ENCODE measurements at regions not wholly inside any gene's neighbourhood (a gene's known extent, or its start where the extent isn't known, plus 50 kb on each side); places are given as distances from the start of the nearest gene placed in this dataset.

- WGBS, 2 donors = 90 to 94% methylated on average over 2 of the region's 2 CpGs
- Histone ChIP-seq H3K27me3 (peaks cover 0 to 5% (median 0%) of the 10 kb centered on the region in 7 donors), H3K4me3 (no peak overlapping the region), H3K4me1 (peaks cover 0 to 13% (median 3%) of the 10 kb centered on the region in 9 donors), H3K27ac (no peak overlapping the region), H3K36me3 (no peaks in the 10 kb centered on the region), H3K9me3 (peaks cover 0 to 4% (median 0%) of the 10 kb centered on the region in 11 donors)
- ATAC-seq (no peak), DNase-seq (no peak)
- no peak for TF ChIP-seq CTCF (IDR thresholded peaks at IDR 0.05)
- intact Hi-C loops (cut with DNase I) = no loop called here
These were observed 90.5 kb upstream of the ABCC4 start for GRCh38 chr13:95391785-95392184.

GRCh38 chr13:95392597-95392996 lies 91.3 kb upstream of the ABCC4 start:
- ATAC-seq = no peak
- Histone ChIP-seq H3K9me3 (peaks cover 0 to 4% (median 0%) of the 10 kb centered on the region in 11 donors), H3K4me3 (no peak overlapping the region), H3K27ac (no peak overlapping the region), H3K36me3 (no peaks in the 10 kb centered on the region), H3K27me3 (peaks cover 0 to 5% (median 0%) of the 10 kb centered on the region in 7 donors), H3K4me1 (peaks cover 0 to 12% (median 2%) of the 10 kb centered on the region in 9 donors)
- 93% methylated on average over 3 of the region's 3 CpGs for WGBS, 2 donors
- intact Hi-C loops (cut with DNase I) = no loop called here
- DNase-seq = no peak
- no peak for TF ChIP-seq CTCF (IDR thresholded peaks at IDR 0.05)

- no peak for TF ChIP-seq CTCF (IDR thresholded peaks at IDR 0.05)
- H3K4me3 ChIP-seq = peak overlapping the region in 9 of 10 donors; percentile 17 to 55 (median 45)
- no peaks in the 10 kb centered on the region for H3K9me3 ChIP-seq
- peaks cover 0 to 6% (median 0%) of the 10 kb centered on the region in 7 donors for H3K27me3 ChIP-seq
- peak in 1 of 2 donors; percentile 9 for DNase-seq
- 30% methylated on average over 17 of the region's 17 CpGs for WGBS, 2 donors
- H3K36me3 ChIP-seq = no peaks in the 10 kb centered on the region
- H3K4me1 ChIP-seq = peaks cover 0 to 9% (median 7%) of the 10 kb centered on the region in 9 donors
- intact Hi-C loops (cut with DNase I) = loop anchor here (1.0 to 10.0 kb wide), 8 partner anchors 75 to 729 kb away; no protein-coding TSS in a partner anchor
- H3K27ac ChIP-seq = no peak overlapping the region
- ATAC-seq = peak in 7 of 8 donors; percentile 9 to 38 (median 30)
These were observed 102.3 kb upstream of the ABCC4 start for GRCh38 chr13:95403349-95404140.

- Histone ChIP-seq H3K36me3 (no peaks in the 10 kb centered on the region), H3K27me3 (peaks cover 0 to 6% (median 0%) of the 10 kb centered on the region in 7 donors), H3K27ac (no peak overlapping the region), H3K4me1 (peaks cover 0 to 9% (median 7%) of the 10 kb centered on the region in 9 donors), H3K9me3 (no peaks in the 10 kb centered on the region), H3K4me3 (peak overlapping the region in 9 of 10 donors; percentile 17 to 55 (median 45))
- ATAC-seq (peak; percentile 88 to 96 (median 92)), DNase-seq (peak; percentile 82 to 83)
- 11 to 12% methylated on average over 24 of the region's 24 CpGs for WGBS, 2 donors
- intact Hi-C loops (cut with DNase I) = loop anchor here (1.0 to 10.0 kb wide), 8 partner anchors 74 to 730 kb away; no protein-coding TSS in a partner anchor
- TF ChIP-seq CTCF (IDR thresholded peaks at IDR 0.05) = peak; percentile 90 to 97 (median 95)
These were observed 103.1 kb upstream of the ABCC4 start for GRCh38 chr13:95404141-95404882.

All from heart right ventricle (tissue), 16 donors.